K562 (cell line): ENCODE measurements at regions not wholly inside any gene's neighbourhood (a gene's known extent, or its start where the extent isn't known, plus 50 kb on each side); places are given as distances from the start of the nearest gene placed in this dataset.

Source experiments
- ATAC-seq: fragments of 200-7000 bp; cut with Tn5 transposase; 3 replicates; pipeline ENCODE4 v1.9.1; 2020; ENCODE audit warnings: moderate library complexity
- BruUV-seq: library from RNA; stranded (reverse); fragments of 400-500 nt; replicated peaks from 2 replicates; lab custom pipeline; 2021; lab: Mats Ljungman, UMichigan
- CTCF ChIA-PET: fragments of 300-600 bp; formaldehyde crosslinking; extraction: SDS; loops from one replicate; lab custom pipeline; 2021; ENCODE audit warnings: low intra/inter-chr PET ratio; lab: Yijun Ruan, JAX
- POLR2A ChIA-PET: fragments of 300-600, 350-650 bp; sonication (Branson Sonifier 250); formaldehyde crosslinking; extraction: SDS; loops from one replicate; lab custom pipeline; 2021; ENCODE audit warnings: antibody characterized with exemption, inconsistent platforms; lab: Yijun Ruan, JAX
- DNase-seq, 4 experiments: peaks; one replicate each; pipeline versions ENCODE4 v3.0.0 to v3.0.0-alpha.2; 2011 to 2018; ENCODE audit warnings: low spot score in 3 of 4, mixed read lengths in 3 of 4; ENCODE audit errors: extremely low read depth in 1 of 4
- FAIRE-seq: peaks from 2 replicates; lab custom pipeline; 2011; peaks lifted over from hg19 to GRCh38; lab: Jason Lieb, UNC
- H2AFZ ChIP-seq: 2 replicates; pipeline ENCODE4 v1.6.0; 2011; ENCODE audit warnings: low read depth, low read length, control low read depth, inconsistent platforms
- H3K27ac ChIP-seq: fragments of 200-600 bp; 3 replicates; pipeline ENCODE4 v1.8.0; 2011; ENCODE audit warnings: low read depth, mild to moderate bottlenecking, control low read depth, inconsistent platforms, low read length, moderate library complexity, mixed read lengths; ENCODE audit errors: extremely low read depth
- H3K27me3 ChIP-seq, 2 experiments: fragments of 300-600 bp in 1 of 2; 2 replicates in 1 of 2; 3 replicates in 1 of 2; pipeline versions ENCODE4 v1.6.0 to v1.8.0; 2011; ENCODE audit warnings: inconsistent platforms in 2 of 2, low read length in 2 of 2, mild to moderate bottlenecking in 1 of 2, mixed read lengths in 1 of 2, moderate library complexity in 1 of 2; ENCODE audit not compliant: control insufficient read depth in 2 of 2, insufficient read depth in 2 of 2
- H3K36me3 ChIP-seq: fragments of 300-600 bp; 3 replicates; pipeline ENCODE4 v1.8.0; 2011; ENCODE audit warnings: mild to moderate bottlenecking, low read length, inconsistent platforms; ENCODE audit not compliant: control insufficient read depth, insufficient read depth
- H3K4me1 ChIP-seq, 2 experiments: fragments of 200-600 bp in 1 of 2; replicated peaks in 1 of 2; 2 replicates in 1 of 2; 3 replicates in 1 of 2; pipeline versions ENCODE4 v1.5.1 to v1.8.0; 2011; ENCODE audit warnings: inconsistent platforms in 2 of 2, low read length in 2 of 2, mild to moderate bottlenecking in 1 of 2, mixed read lengths in 1 of 2, moderate library complexity in 1 of 2; ENCODE audit not compliant: control insufficient read depth in 2 of 2, insufficient read depth in 2 of 2
- H3K4me2 ChIP-seq: 2 replicates; pipeline ENCODE4 v1.6.1; 2011; ENCODE audit warnings: low read length, control low read depth, inconsistent platforms, mixed read lengths; ENCODE audit not compliant: insufficient read depth
- H3K4me3 ChIP-seq: fragments of 200-600 bp; sonication (generic), shearing (Covaris generic); 2 replicates; pipeline ENCODE4 v1.5.1; 2016; ENCODE audit warnings: control low read depth, inconsistent platforms
- H3K79me2 ChIP-seq: fragments of 200-600 bp; 3 replicates; pipeline ENCODE4 v1.8.0; 2011; ENCODE audit warnings: low read length, inconsistent platforms; ENCODE audit not compliant: control insufficient read depth, insufficient read depth
- H3K9ac ChIP-seq, 2 experiments: 2 replicates each; pipeline versions ENCODE4 v1.6.0 to v1.6.1; 2011; ENCODE audit warnings: low read depth in 2 of 2, low read length in 2 of 2, control low read depth in 1 of 2, inconsistent platforms in 1 of 2, mild to moderate bottlenecking in 1 of 2, mixed read lengths in 1 of 2; ENCODE audit not compliant: insufficient read depth in 1 of 2
- H3K9me1 ChIP-seq: one replicate; pipeline ENCODE4 v1.6.0; 2011; ENCODE audit warnings: inconsistent platforms, mild to moderate bottlenecking, low read length, moderate library complexity; ENCODE audit not compliant: control insufficient read depth, insufficient read depth
- H3K9me3 ChIP-seq: replicated peaks from 2 replicates; pipeline ENCODE4 v1.5.1; 2011; ENCODE audit warnings: low read depth, low read length, inconsistent platforms; ENCODE audit not compliant: control insufficient read depth, insufficient read depth
- H4K20me1 ChIP-seq: replicated peaks from 2 replicates; pipeline ENCODE4 v1.6.1; 2011; ENCODE audit warnings: low read length, inconsistent platforms, mixed read lengths; ENCODE audit not compliant: control insufficient read depth, insufficient read depth
- ERF ChIP-seq: fragments of 450-650 bp; formaldehyde crosslinking; IDR thresholded peaks from 2 replicates; pipeline ENCODE4 v1.4.0; 2020; ENCODE audit warnings: mild to moderate bottlenecking, mixed read lengths
- FOXA1 ChIP-seq: fragments of 450-650 bp; IDR thresholded peaks from 2 replicates; pipeline ENCODE4 v1.6.1; 2016; ENCODE audit warnings: mild to moderate bottlenecking, borderline replicate concordance
- HMGXB4 ChIP-seq: sonication (generic); formaldehyde crosslinking; IDR thresholded peaks from 2 replicates; pipeline ENCODE4 v1.8.1; 2023; ENCODE audit warnings: mild to moderate bottlenecking, missing genetic modification reagents
- NFE2 ChIP-seq: IDR thresholded peaks from 2 replicates; pipeline ENCODE4 v1.6.1; 2014; ENCODE audit warnings: antibody characterized with exemption, low read depth
- PRMT5 ChIP-seq: sonication (generic); formaldehyde crosslinking; IDR thresholded peaks from 2 replicates; pipeline ENCODE4 v1.5.0; 2020; ENCODE audit warnings: missing genetic modification reagents
- SMARCC2 ChIP-seq: fragments of 450-650 bp; IDR thresholded peaks from 2 replicates; pipeline ENCODE4 v1.6.1; 2017; ENCODE audit warnings: antibody characterized with exemption, moderate library complexity, mild to moderate bottlenecking, low read depth
- STAT5A ChIP-seq: IDR thresholded peaks from 2 replicates; pipeline ENCODE4 v1.6.1; 2012; ENCODE audit warnings: low read length, inconsistent platforms, borderline replicate concordance
- ZNF707 ChIP-seq: fragments of 250-450 bp; sonication (Bioruptor Pico); conservative IDR thresholded peaks from 2 replicates; pipeline ENCODE4 v1.8.0; 2022; ENCODE audit warnings: inconsistent platforms, mild to moderate bottlenecking, moderate library complexity
- WGBS: fragments of 100-300 bp; shearing (Covaris generic); methylation state at CpG from one replicate; pipeline ENCODE4 v1.1.6; 2016; ENCODE audit warnings: low coverage, mixed read lengths; ENCODE audit not compliant: insufficient coverage; ENCODE audit errors: missing lambda C conversion rate; 5-methylcytosine and 5-hydroxymethylcytosine counted together
- in situ Hi-C: fragments of 300-500 bp; cut with MboI; formaldehyde crosslinking; loops from 4 replicates; pipeline ENCODE4 v1.15.0; 2018; ENCODE audit warnings: inconsistent platforms, mixed read lengths
- intact Hi-C: fragments of 100-400 bp; cut with micrococcal nuclease; formaldehyde crosslinking; loops from 2 replicates; pipeline ENCODE4 v1.14.2; 2022

- no peak overlapping the region for H3K9ac ChIP-seq
- H3K4me3 ChIP-seq: no peak overlapping the region
- H3K4me2 ChIP-seq: no peak overlapping the region
- no peaks in the 10 kb centered on the region for H3K27me3 ChIP-seq
- no peaks in the 10 kb centered on the region for H3K9me1 ChIP-seq
- intact Hi-C loops: no loop called here
- DNase-seq: no peak
- no TSS peak for BruUV-seq
- no peak overlapping the region for H2AFZ ChIP-seq
- ATAC-seq: no peak
- FAIRE-seq: no peak
- TF ChIP-seq ERF: no peak
- no peak for TF ChIP-seq STAT5A
- no peak for TF ChIP-seq PRMT5 (CRISPR knock-in tag)
- no peak for TF ChIP-seq SMARCC2
- TF ChIP-seq ZNF707 (CRISPR knock-in tag): no peak
- TF ChIP-seq FOXA1: no peak
- no peak for TF ChIP-seq HMGXB4
- no peak for TF ChIP-seq NFE2
- H3K9me3 ChIP-seq: no peaks in the 10 kb centered on the region
- no peaks in the 10 kb centered on the region for H4K20me1 ChIP-seq
- H3K79me2 ChIP-seq: no peaks in the 10 kb centered on the region
- no peak overlapping the region for H3K27ac ChIP-seq
- no peaks in the 10 kb centered on the region for H3K4me1 ChIP-seq
- ChIA-PET POLR2A (no interaction called here), CTCF (no interaction called here)
- in situ Hi-C loops: no loop called here
- 0% methylated on average over 1 of the region's 1 CpG for WGBS
- no peaks in the 10 kb centered on the region for H3K36me3 ChIP-seq
Observed at GRCh38 chr3:75014008-75014407, 399.5 kb upstream of the CNTN3 start.
